GM19452 (cell line): ENCODE measurements at regions not wholly inside any gene's neighbourhood (a gene's known extent, or its start where the extent isn't known, plus 50 kb on each side); places are given as distances from the start of the nearest gene placed in this dataset.

ENCODE experiments used
- ATAC-seq: cut with Tn5 transposase; IDR thresholded peaks from one replicate; pipeline ENCODE4 v1.9.1; 2021; ENCODE audit not compliant: unreplicated experiment

DNA sequence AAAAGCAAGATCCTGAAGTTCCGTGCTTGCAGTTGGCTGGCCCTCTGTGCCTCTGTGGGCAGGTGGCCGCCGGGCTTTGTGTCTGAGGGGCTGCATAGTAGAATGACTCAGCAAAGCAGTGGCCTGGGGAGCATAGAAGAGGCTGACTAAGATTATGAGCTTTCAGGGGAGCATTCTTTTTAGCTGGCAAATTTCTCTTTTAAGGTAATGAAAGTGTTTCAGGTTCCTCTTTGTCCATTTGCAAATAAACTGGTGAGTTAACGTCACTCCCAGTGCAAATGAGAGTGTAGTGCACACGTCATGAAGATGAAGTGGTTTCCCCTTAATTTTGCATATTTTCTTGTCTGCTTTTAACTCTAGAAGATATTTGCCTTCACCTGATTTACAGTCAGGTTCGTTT is 98.6 kb downstream of the BCL2L11 start:
- ATAC-seq, result peak; percentile 79

GRCh38 chr2:111219734-111220505 is 99.2 kb downstream of the BCL2L11 start:
- ATAC-seq, result no peak

- ATAC-seq, result no peak
These were observed 100.2 kb downstream of the BCL2L11 start for GRCh38 chr2:111220962-111221361.

GRCh38 chr2:111221701-111222100 is 101.0 kb downstream of the BCL2L11 start:
- no peak for ATAC-seq

DNA sequence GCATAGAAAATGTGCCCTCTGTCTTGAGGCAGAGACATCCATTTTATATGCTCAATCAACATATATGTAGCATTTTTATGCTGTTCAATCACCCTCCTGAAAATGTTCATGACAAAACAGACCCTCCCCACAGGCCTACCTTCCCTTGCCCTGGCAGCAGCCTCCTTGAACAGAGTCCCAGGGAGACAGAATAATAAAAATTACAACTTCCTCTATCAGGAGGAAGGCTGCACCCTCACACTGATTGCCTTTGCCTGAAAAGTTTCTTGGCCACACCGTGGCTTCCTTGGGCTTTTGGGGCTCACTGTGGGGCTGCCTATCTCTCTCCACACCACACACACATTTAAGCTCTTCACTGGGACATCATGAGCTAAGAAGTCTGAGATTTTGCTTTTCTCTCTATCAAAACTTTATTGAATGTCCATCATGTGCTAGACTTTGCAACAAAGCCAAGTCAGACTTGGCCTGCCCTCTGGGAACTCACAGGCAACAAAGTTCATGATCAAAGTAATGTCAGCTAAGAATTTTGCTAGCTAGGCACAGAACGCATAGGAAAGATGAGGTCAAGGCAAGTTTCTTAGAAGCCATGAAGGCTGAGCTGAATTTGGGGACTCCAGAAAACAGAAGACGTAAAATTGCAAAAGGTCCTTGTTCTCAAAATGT is 101.6 kb downstream of the BCL2L11 start:
- no peak for ATAC-seq

DNA sequence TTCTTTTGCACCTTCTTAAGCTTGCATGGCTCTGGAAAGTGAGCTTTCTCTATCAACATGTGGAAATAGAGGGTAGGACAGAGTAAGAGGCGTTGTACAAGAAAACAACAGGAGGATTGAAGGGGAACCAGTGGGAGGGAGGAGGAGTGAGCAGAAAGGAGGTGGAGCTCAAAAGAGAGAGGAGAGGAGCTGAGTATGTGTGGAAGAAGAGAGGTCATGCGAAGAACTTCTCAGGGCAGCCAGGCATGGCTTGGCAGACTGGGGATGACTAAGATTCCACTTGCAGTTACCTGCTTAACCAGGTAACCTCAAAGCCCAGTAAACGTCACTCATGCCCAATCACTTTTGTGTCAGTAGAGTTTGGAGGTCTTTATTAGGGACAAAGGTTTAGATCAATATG is 105.1 kb downstream of the BCL2L11 start:
- no peak for ATAC-seq

GRCh38 chr2:111226876-111227700 is 106.4 kb downstream of the BCL2L11 start:
- no peak for ATAC-seq

DNA sequence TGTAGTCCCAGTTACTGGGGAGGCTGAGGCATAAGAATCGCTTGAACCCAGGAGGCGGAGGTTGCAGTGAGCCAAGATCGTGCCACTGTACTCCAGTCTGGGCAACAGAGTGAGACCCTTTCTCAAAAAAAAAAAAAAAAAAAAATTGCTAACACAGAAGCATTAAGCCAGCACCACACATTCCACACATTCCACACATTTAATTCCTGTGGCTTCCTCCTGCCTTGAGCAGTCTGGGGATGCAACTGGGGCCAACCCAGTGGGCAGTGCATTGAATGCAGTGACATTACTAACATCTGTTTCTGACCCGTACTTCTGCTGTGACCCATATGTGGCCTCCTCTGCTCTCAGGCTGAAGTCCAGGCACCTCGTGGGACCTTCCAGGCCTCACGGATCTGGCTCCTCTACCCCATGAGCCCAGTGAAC is 107.0 kb downstream of the BCL2L11 start:
- ATAC-seq, result no peak

- ATAC-seq, result no peak
These were observed 111.0 kb downstream of the BCL2L11 start for GRCh38 chr2:111231532-111232252.

DNA sequence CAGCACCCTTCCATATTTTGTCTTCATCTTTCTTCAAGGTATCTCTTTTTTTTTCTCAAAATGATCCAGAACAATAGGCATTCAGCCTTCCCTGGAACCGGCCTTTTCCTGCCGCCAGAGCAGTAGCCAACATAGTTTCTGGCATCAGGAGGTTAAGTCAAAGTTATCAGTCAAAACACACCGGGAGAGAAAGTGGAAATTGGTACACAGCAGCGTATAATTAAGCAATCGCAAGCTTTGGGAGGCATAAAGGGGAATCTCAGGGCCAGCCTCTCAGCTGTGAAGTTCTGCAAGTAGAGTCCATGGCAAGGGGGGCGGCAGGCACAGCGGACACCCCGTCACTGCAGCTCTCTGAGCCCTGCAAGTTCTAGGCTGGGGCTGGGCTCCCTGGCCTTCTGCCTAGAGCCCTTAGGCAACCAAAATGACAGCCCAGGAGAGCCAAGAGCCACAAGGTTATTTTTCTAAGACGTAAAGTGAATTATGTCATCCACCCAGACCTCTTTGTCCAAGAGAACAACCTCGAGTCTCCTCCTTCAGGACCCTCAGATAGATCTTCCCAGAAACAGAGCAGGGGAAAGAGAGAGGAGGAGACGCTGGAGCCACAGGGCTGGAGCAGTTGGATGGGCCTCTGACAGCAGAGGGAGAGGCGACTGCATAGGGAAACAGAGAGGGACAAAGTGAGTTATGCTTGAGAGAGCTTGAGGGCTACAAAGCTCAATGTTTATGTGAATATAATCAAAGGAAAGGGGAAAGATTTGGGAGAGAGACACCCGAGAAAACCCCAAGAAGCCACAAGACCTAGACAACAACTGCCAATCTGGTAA is 114.7 kb downstream of the BCL2L11 start:
- no peak for ATAC-seq

DNA sequence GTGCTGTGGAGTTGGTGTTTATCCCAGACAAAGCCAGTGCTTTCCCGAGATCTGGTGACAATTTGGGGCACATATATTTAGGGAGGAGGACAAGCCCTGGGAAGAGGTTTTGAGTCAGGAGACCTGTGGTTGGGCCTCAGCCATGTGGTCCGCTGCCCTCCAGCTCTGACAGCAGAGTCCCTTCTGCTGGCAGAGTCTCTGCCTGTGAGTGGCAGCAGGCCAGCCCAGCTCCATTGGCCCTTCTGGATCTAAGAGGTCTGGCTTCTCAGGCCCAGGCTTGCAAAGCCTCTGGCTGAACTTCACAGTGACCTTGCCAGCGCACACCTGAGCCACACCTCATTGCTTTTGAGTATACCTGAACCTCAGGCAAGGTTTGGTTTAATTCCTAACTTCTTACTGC is 115.3 kb downstream of the BCL2L11 start:
- no peak for ATAC-seq

DNA sequence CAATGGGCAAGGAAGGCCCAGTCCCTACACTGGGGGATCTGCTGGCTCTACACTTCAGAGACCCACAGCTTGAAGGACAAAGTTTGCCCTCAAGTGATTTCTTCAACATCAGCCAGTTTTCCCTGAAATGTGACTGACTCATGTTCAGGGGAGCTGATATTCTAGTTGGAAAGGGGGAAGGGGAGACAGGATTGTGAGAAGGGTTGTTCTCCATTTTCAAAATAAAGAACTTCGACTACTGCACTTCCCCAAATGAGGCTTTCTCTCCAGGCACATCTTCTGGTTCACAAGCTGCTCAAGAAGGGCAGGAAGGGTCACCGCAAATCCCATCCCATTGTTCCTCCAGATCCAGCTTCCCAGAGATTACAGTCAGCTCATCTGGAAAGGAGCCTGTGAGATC is 117.6 kb downstream of the BCL2L11 start:
- ATAC-seq, result no peak

GRCh38 chr2:111239107-111239506 is 118.4 kb downstream of the BCL2L11 start:
- peak; percentile 95 for ATAC-seq

DNA sequence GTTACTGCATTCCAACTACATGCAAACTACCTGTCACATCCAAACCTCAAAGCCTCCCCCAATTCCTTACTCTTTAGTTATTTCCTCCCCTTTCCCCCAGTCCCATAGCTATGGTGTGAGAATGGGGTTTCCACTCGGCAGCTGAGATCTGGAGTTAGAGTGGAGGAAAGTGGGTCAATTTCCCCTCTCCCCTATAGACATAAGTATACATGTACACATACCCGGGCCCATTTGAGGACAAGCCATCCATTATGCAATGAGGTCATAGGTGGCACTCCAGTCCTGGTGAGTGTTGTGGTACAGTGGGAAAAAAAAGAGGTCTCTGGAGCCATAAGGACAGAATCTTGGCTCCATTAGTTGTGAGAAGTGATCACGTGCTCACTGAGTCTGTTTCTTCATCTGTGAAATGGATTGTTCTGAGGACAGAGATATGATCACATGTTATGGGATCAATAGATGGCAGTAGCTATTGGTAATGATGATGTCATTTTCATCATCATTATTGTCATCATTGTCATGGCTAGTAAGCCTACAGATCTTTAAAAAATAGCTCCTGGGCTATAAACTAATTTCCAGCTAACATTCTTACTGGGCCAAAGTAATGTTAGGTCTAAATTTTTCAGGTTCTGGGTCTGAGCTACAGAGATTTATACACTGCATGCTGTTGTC is 119.0 kb downstream of the BCL2L11 start:
- no peak for ATAC-seq

- ATAC-seq, result no peak
These were observed 122.6 kb downstream of the BCL2L11 start for GRCh38 chr2:111243295-111243694.

- no peak for ATAC-seq
These were observed 124.2 kb downstream of the BCL2L11 start for GRCh38 chr2:111244864-111245263.

DNA sequence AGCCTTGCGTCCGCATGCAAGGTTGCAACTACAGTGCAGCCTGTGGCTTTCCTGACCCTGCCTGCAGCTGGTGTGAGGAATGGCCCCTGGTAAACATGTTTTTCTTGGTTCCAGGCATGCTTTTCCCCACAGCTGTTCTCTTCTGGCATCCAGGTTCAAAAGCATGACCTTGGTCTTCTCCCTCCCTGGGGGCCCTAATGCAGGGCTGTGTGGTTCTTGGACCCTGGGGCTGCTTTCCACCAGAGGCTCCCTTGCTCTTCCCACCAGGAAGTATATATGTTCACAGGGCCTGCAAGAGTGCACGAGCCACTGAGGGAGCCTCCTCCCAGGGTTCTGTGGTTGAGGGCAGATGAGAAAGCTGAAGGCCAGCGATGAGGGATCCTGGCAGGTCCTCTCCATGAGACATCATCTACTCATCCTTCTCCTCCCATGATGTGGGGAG is 125.9 kb downstream of the BCL2L11 start:
- no peak for ATAC-seq

DNA sequence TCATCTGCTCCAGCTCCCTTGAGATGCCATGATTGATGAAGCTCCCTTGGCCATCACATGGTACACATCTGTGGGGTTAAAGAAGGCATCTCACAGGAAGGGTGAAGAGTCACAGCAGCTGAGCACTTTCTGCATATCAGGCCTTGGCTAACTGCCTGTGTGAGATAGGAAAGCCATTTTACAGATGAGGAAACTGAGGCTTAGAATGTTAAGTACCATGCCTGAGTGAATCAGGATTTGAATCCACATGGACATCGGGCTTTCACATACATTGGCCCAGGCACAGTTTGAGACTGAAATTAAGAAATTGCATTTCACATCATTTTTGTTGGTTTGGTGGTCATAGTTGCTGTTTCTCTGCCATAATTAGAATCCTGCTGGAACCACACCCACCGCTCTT is 126.8 kb downstream of the BCL2L11 start:
- no peak for ATAC-seq

DNA sequence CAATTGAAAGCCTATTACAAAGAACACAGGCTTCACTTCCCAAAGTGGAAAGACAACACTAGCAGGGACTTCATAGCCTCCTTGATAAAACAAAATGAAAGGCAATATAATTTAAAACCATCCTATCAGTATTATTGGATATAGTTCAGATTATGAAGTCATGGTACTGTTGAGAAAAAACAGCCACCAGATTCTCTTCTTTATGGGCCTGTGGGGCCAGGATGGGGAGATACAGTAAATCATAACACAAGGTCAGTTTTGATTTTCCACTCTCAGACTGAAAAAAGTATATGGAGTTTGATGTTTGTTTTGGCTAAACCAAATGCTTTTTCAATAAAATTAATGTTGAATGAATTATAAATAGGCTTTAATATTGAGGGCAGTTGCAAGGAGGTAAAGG is 129.1 kb downstream of the BCL2L11 start:
- ATAC-seq, result no peak
